ENCODE measurements at regions not wholly inside any gene's neighbourhood (a gene's known extent, or its start where the extent isn't known, plus 50 kb on each side); places are given as distances from the start of the nearest gene placed in this dataset.
A peak's percentile ranks its signal among the peaks of the same experiment; 100 is the strongest.

DNA sequence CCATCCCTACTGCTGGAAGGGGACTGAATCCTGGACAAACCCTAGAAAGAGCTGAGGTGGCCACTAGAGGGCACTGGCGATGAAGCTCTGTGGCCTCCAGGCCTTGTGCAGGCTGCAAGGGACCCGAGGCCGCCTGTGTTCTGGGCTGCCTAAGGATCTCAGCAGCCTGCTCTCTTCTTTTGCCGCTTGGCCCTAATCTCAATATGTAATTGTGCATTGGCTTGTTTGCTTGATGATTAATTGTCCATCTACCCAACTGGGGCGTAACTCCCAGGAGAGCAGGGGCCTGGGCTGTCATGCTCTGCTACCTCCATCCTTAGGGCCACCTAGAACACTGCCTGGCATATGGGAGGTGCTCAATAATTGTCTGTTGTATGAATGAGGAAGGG, 73.8 kb downstream of the SYNE3 start:
- no peaks in the 10 kb centered on the region for H3K27me3 Mint-ChIP-seq (ENCODE audit: insufficient read depth)
- no peaks in the 10 kb centered on the region; the same call in 1 of the 2 replicates for H3K36me3 Mint-ChIP-seq (ENCODE audit: low read depth)
- peak; percentile 67 for DNase-seq
- H3K9me3 Mint-ChIP-seq = no peaks in the 10 kb centered on the region
- TF ChIP-seq, protein P1, sequence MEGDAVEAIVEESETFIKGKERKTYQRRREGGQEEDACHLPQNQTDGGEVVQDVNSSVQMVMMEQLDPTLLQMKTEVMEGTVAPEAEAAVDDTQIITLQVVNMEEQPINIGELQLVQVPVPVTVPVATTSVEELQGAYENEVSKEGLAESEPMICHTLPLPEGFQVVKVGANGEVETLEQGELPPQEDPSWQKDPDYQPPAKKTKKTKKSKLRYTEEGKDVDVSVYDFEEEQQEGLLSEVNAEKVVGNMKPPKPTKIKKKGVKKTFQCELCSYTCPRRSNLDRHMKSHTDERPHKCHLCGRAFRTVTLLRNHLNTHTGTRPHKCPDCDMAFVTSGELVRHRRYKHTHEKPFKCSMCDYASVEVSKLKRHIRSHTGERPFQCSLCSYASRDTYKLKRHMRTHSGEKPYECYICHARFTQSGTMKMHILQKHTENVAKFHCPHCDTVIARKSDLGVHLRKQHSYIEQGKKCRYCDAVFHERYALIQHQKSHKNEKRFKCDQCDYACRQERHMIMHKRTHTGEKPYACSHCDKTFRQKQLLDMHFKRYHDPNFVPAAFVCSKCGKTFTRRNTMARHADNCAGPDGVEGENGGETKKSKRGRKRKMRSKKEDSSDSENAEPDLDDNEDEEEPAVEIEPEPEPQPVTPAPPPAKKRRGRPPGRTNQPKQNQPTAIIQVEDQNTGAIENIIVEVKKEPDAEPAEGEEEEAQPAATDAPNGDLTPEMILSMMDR (IDR thresholded peaks at IDR 0.05) = peak; percentile 95
- H3K27ac Mint-ChIP-seq = peak overlapping the region; percentile 9; the same call in 1 of the 2 replicates
- H3K4me3 Mint-ChIP-seq = no peak overlapping the region
- peaks cover 32% of the 10 kb centered on the region for H3K4me1 Mint-ChIP-seq (ENCODE audit: low read depth)

DNA sequence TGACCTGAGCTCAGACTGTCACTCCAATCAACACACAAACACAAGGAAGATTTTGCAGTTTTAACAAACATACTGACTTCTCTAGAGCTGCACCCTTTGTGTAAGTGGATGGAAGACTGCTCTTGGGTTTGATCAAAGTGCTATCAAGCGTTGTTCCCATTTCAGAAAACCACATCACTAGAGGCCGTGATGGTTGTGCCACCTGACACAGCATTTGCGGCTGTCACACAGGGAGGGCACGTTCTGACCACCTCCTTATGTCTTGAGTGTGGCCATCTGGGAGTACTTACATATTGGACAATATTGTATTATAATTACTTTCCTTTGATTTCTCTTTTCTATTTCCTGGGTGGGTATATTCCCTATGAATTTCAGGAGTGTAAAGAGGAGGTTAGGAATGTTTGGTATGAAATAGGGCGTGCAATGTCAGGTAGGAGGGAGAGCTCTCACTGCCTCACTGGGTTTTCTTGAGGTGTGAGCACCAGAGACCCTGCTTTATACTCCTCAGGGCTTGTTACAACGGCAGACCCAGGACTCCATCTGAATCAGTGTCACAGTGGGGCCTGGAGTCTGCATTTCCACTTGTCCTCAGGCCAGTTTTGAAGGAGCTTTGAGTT, 74.3 kb downstream of the SYNE3 start:
- no peaks in the 10 kb centered on the region for H3K27me3 Mint-ChIP-seq (ENCODE audit: insufficient read depth)
- H3K36me3 Mint-ChIP-seq (ENCODE audit: low read depth) = peaks cover 4% of the 10 kb centered on the region; the same call in 1 of the 2 replicates
- H3K4me1 Mint-ChIP-seq (ENCODE audit: low read depth) = peaks cover 32% of the 10 kb centered on the region
- no peaks in the 10 kb centered on the region for H3K9me3 Mint-ChIP-seq
- TF ChIP-seq, protein P1 (IDR thresholded peaks at IDR 0.05) = no peak
- no peak for DNase-seq
- no peak overlapping the region for H3K4me3 Mint-ChIP-seq
- no peak overlapping the region for H3K27ac Mint-ChIP-seq

DNA sequence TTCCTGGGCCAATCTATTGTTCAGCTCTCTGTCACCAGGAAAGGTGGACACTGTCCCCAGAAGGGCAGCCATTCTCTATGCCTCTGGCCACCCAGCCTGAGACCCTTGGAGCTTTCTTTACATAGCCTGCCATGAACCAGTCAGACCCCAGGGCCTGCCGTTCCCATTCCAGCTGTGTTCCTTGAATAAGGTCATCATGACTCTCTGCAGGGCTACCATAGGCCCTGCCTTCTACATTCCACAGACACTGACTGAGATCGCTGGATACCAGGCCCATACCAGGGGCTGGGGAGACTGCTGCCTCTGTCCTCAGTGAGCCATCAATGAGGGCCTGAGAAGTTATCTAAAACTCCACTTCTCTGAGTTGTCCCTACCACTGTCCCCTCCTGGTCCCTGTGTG, 75.5 kb downstream of the SYNE3 start:
- DNase-seq = peak; percentile 40

DNA sequence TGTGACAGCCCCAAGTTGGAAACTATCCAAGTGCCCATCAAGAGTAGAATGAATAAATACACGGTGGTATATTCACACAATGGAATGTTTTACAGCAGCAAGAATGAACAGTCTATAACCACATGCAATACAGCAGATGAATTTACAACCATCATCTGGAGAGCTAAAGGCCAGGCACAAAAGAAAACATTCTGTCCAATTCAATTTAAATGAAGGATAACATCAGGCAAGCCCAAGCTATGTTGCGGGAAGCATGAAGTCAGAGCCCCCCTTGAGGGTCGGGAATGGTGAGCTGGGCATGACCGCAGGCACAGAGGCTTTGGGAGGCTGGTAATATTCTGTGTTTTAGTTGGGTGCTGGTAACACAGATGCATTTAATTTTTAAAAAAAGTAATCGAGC, 76.0 kb downstream of the SYNE3 start:
- H3K4me3 Mint-ChIP-seq = no peak overlapping the region
- peaks cover 31% of the 10 kb centered on the region for H3K4me1 Mint-ChIP-seq (ENCODE audit: low read depth)
- H3K9me3 Mint-ChIP-seq = no peaks in the 10 kb centered on the region
- no peak for DNase-seq
- TF ChIP-seq, protein P1 (IDR thresholded peaks at IDR 0.05) = no peak
- H3K27me3 Mint-ChIP-seq (ENCODE audit: insufficient read depth) = no peaks in the 10 kb centered on the region
- H3K36me3 Mint-ChIP-seq (ENCODE audit: low read depth) = peaks cover 12% of the 10 kb centered on the region; the same call in 1 of the 2 replicates
- H3K27ac Mint-ChIP-seq = peak overlapping the region; percentile 81

More for the DNA sequence above, 75.5 kb downstream of the SYNE3 start:
- H3K4me3 Mint-ChIP-seq = no peak overlapping the region
- no peaks in the 10 kb centered on the region for H3K27me3 Mint-ChIP-seq (ENCODE audit: insufficient read depth)
- TF ChIP-seq, protein P1 (IDR thresholded peaks at IDR 0.05) = no peak
- peaks cover 9% of the 10 kb centered on the region; the same call in 1 of the 2 replicates for H3K36me3 Mint-ChIP-seq (ENCODE audit: low read depth)
- H3K9me3 Mint-ChIP-seq = no peaks in the 10 kb centered on the region
- H3K4me1 Mint-ChIP-seq (ENCODE audit: low read depth) = peaks cover 32% of the 10 kb centered on the region
- peak overlapping the region; percentile 81 for H3K27ac Mint-ChIP-seq

DNA sequence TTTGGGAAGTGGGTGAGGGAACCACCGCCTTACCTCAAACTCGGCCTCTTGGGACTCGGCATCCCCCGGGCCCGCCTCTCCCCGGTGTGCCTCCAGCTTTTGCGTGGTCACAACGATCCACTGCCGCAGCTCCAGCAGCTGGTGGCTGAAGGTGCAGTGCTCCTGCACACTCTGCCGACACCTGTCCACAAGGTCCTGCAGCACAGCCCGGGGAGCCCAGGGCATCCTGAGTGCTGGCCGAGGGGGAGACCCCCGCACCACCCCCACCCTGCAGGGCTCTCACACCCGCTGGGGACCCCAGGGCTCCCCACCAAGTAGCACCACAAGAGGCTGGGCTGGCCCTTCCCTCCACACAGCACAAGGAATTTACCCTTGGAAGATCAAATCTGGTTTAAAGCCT, 76.6 kb downstream of the SYNE3 start:
- Mint-ChIP-seq H3K27me3 (ENCODE audit: insufficient read depth) (no peaks in the 10 kb centered on the region), H3K4me1 (ENCODE audit: low read depth) (peaks cover 25% of the 10 kb centered on the region), H3K27ac (no peak overlapping the region), H3K4me3 (no peak overlapping the region), H3K9me3 (no peaks in the 10 kb centered on the region), H3K36me3 (ENCODE audit: low read depth) (peaks cover 17% of the 10 kb centered on the region; the same call in 1 of the 2 replicates)
- TF ChIP-seq, protein P1 (IDR thresholded peaks at IDR 0.05) = no peak
- no peak for DNase-seq

Data from HFFc6 (cell line).